Caco-2 (cell line): ENCODE measurements at regions not wholly inside any gene's neighbourhood (a gene's known extent, or its start where the extent isn't known, plus 50 kb on each side); places are given as distances from the start of the nearest gene placed in this dataset.

ENCODE experiments used
- BruUV-seq: library from RNA; stranded (reverse); fragments of 400-500 nt; replicated peaks from 2 replicates; lab custom pipeline; 2021; lab: Mats Ljungman, UMichigan
- CTCF ChIA-PET: fragments of 300-600 bp; sonication (Branson Sonifier 250); formaldehyde crosslinking; loops from one replicate; lab custom pipeline; 2022; ENCODE audit warnings: antibody characterized with exemption; lab: Charles Lee
- POLR2A ChIA-PET: fragments of 300-600 bp; sonication (Branson Sonifier 250); formaldehyde crosslinking; loops from one replicate; lab custom pipeline; 2022; ENCODE audit warnings: antibody characterized with exemption; lab: Charles Lee
- DNase-seq, 2 experiments: peaks; one replicate each; pipeline versions ENCODE4 v3.0.0 to v3.0.0-alpha.2; 2020 to 2022
- H3K27me3 ChIP-seq: replicated peaks from 2 replicates; pipeline ENCODE4 v1.6.0; 2011; ENCODE audit warnings: low read length; ENCODE audit not compliant: control insufficient read depth, insufficient read depth
- H3K36me3 ChIP-seq: 2 replicates; pipeline ENCODE4 v1.5.1; 2011; ENCODE audit warnings: low read length; ENCODE audit not compliant: control insufficient read depth, insufficient read depth
- H3K4me1 ChIP-seq: fragments of 250-450 bp; sonication (Bioruptor Pico); 2 replicates; pipeline ENCODE4 v1.5.1; 2020; ENCODE audit warnings: mild to moderate bottlenecking
- H3K4me3 ChIP-seq: 2 replicates; pipeline ENCODE4 v1.5.1; 2011; ENCODE audit warnings: low read depth, mild to moderate bottlenecking, control low read depth, low read length
- H3K9me3 ChIP-seq: fragments of 250-450 bp; sonication (Bioruptor Pico); 2 replicates; pipeline ENCODE4 v1.5.1; 2020; ENCODE audit warnings: mild to moderate bottlenecking, moderate library complexity
- H3K27ac Mint-ChIP-seq: one replicate; pipeline ENCODE4 v1.8.0; 2022; ENCODE audit warnings: mixed read lengths; ENCODE audit not compliant: unreplicated experiment
- H3K27me3 Mint-ChIP-seq: one replicate; pipeline ENCODE4 v1.8.0; 2022; ENCODE audit warnings: mixed read lengths; ENCODE audit not compliant: insufficient read depth, unreplicated experiment
- H3K36me3 Mint-ChIP-seq: one replicate; pipeline ENCODE4 v1.8.0; 2022; ENCODE audit warnings: mild to moderate bottlenecking, mixed read lengths; ENCODE audit not compliant: insufficient read depth, unreplicated experiment
- H3K4me1 Mint-ChIP-seq: one replicate; pipeline ENCODE4 v1.8.0; 2022; ENCODE audit warnings: low read depth, mixed read lengths; ENCODE audit not compliant: unreplicated experiment
- H3K4me3 Mint-ChIP-seq: one replicate; pipeline ENCODE4 v1.8.0; 2022; ENCODE audit warnings: mild to moderate bottlenecking, moderate library complexity, mixed read lengths; ENCODE audit not compliant: unreplicated experiment
- H3K9me3 Mint-ChIP-seq: one replicate; pipeline ENCODE4 v1.8.0; 2022; ENCODE audit warnings: mixed read lengths; ENCODE audit not compliant: unreplicated experiment
- CTCF ChIP-seq, 2 experiments: fragments of 200-600 bp in 1 of 2; IDR thresholded peaks; 1 replicate in 1 of 2; 2 replicates in 1 of 2; pipeline versions ENCODE4 v1.5.1 to v1.8.0; 2011 to 2022; ENCODE audit warnings: antibody characterized with exemption in 1 of 2, control low read depth in 1 of 2, inconsistent platforms in 1 of 2, low read depth in 1 of 2, low read length in 1 of 2, mild to moderate bottlenecking in 1 of 2, moderate library complexity in 1 of 2; ENCODE audit not compliant: insufficient read depth in 1 of 2, severe bottlenecking in 1 of 2, unreplicated experiment in 1 of 2
- intact Hi-C: fragments of 100-400 bp; cut with micrococcal nuclease; formaldehyde crosslinking; loops from one replicate; pipeline ENCODE4 v1.10.0; 2022; ENCODE audit not compliant: unreplicated experiment

GRCh38 chr22:49427941-49428340 lies 399.7 kb downstream of the BRD1 start:
- no peak overlapping the region for H3K4me3 ChIP-seq
- H3K4me1 Mint-ChIP-seq: no peaks in the 10 kb centered on the region
- no peak overlapping the region for H3K27ac Mint-ChIP-seq
- intact Hi-C loops: no loop called here
- no peaks in the 10 kb centered on the region for H3K36me3 Mint-ChIP-seq
- H3K27me3 Mint-ChIP-seq: peaks cover 28% of the 10 kb centered on the region
- CTCF ChIA-PET: no interaction called here
- POLR2A ChIA-PET: no interaction called here
- H3K4me1 ChIP-seq: no peaks in the 10 kb centered on the region
- no peaks in the 10 kb centered on the region for H3K9me3 ChIP-seq
- no peak overlapping the region for H3K4me3 Mint-ChIP-seq
- no peak for TF ChIP-seq CTCF (IDR thresholded peaks at IDR 0.05; ENCODE audit: insufficient read depth in 1 of 2, low read depth in 1 of 2, low read length in 1 of 2, severe bottlenecking in 1 of 2, unreplicated experiment in 1 of 2)
- DNase-seq: no peak
- no TSS peak for BruUV-seq
- no peaks in the 10 kb centered on the region for H3K9me3 Mint-ChIP-seq
- H3K36me3 ChIP-seq: no peaks in the 10 kb centered on the region
- no peaks in the 10 kb centered on the region for H3K27me3 ChIP-seq

- Histone ChIP-seq H3K9me3 (no peaks in the 10 kb centered on the region), H3K4me3 (no peak overlapping the region), H3K4me1 (no peaks in the 10 kb centered on the region), H3K36me3 (no peaks in the 10 kb centered on the region), H3K27me3 (no peaks in the 10 kb centered on the region)
- Mint-ChIP-seq H3K4me1 (no peaks in the 10 kb centered on the region), H3K27ac (no peak overlapping the region), H3K36me3 (no peaks in the 10 kb centered on the region), H3K9me3 (no peaks in the 10 kb centered on the region), H3K4me3 (no peak overlapping the region), H3K27me3 (peaks cover 25% of the 10 kb centered on the region)
- no peak for TF ChIP-seq CTCF (IDR thresholded peaks at IDR 0.05; ENCODE audit: insufficient read depth in 1 of 2, low read depth in 1 of 2, low read length in 1 of 2, severe bottlenecking in 1 of 2, unreplicated experiment in 1 of 2)
- ChIA-PET POLR2A (no interaction called here), CTCF (no interaction called here)
- DNase-seq: no peak
- BruUV-seq: no TSS peak
- intact Hi-C loops: no loop called here
These were observed 400.3 kb downstream of the BRD1 start for GRCh38 chr22:49427341-49427740.

- Histone ChIP-seq H3K36me3 (no peaks in the 10 kb centered on the region), H3K27me3 (no peaks in the 10 kb centered on the region), H3K9me3 (no peaks in the 10 kb centered on the region), H3K4me1 (no peaks in the 10 kb centered on the region), H3K4me3 (no peak overlapping the region)
- TF ChIP-seq CTCF (IDR thresholded peaks at IDR 0.05; ENCODE audit: insufficient read depth in 1 of 2, low read depth in 1 of 2, low read length in 1 of 2, severe bottlenecking in 1 of 2, unreplicated experiment in 1 of 2): no peak
- intact Hi-C loops: no loop called here
- DNase-seq: no peak
- H3K36me3 Mint-ChIP-seq: no peaks in the 10 kb centered on the region
- no peak overlapping the region for H3K4me3 Mint-ChIP-seq
- CTCF ChIA-PET: no interaction called here
- POLR2A ChIA-PET: no interaction called here
- no peaks in the 10 kb centered on the region for H3K9me3 Mint-ChIP-seq
- BruUV-seq: no TSS peak
- H3K4me1 Mint-ChIP-seq: no peaks in the 10 kb centered on the region
- peaks cover 23% of the 10 kb centered on the region for H3K27me3 Mint-ChIP-seq
- no peak overlapping the region for H3K27ac Mint-ChIP-seq
These were observed 400.9 kb downstream of the BRD1 start for GRCh38 chr22:49426618-49427266.
